GM18951 (cell line): ENCODE measurements at regions not wholly inside any gene's neighbourhood (a gene's known extent, or its start where the extent isn't known, plus 50 kb on each side); places are given as distances from the start of the nearest gene placed in this dataset.

Experiments
- POLR2A ChIP-seq: IDR thresholded peaks from 4 replicates; pipeline ENCODE4 v1.6.1; 2011; ENCODE audit warnings: mild to moderate bottlenecking; ENCODE audit not compliant: insufficient read length, insufficient read depth; ENCODE audit errors: extremely low read depth
- in situ Hi-C: fragments of 300-500 bp; cut with MboI; formaldehyde crosslinking; loops from one replicate; pipeline ENCODE4 v1.12.0; 2022; ENCODE audit warnings: low sequenced_read_pairs, mixed read lengths, inconsistent platforms; ENCODE audit not compliant: unreplicated experiment

GRCh38 chr4:58760737-58761136, 1650.6 kb upstream of the IGFBP7 start:
- in situ Hi-C loops, result no loop called here
- no peak for TF ChIP-seq POLR2A

GRCh38 chr4:58760100-58760499, 1649.9 kb upstream of the IGFBP7 start:
- TF ChIP-seq POLR2A, result no peak
- in situ Hi-C loops, result no loop called here

- TF ChIP-seq POLR2A, result no peak
- in situ Hi-C loops, result no loop called here
These were observed 1639.0 kb upstream of the IGFBP7 start for GRCh38 chr4:58749206-58749605.

- in situ Hi-C loops, result no loop called here
- no peak for TF ChIP-seq POLR2A
These were observed 1630.7 kb upstream of the IGFBP7 start for GRCh38 chr4:58740897-58741296.

- TF ChIP-seq POLR2A, result no peak
- in situ Hi-C loops, result no loop called here
These were observed 1629.1 kb upstream of the IGFBP7 start for GRCh38 chr4:58739275-58739674.

- TF ChIP-seq POLR2A, result no peak
- in situ Hi-C loops, result no loop called here
These were observed 1628.2 kb upstream of the IGFBP7 start for GRCh38 chr4:58738375-58738774.

- in situ Hi-C loops, result no loop called here
These were observed 1624.0 kb upstream of the IGFBP7 start for GRCh38 chr4:58734030-58734674.

GRCh38 chr4:58732973-58733372, 1622.8 kb upstream of the IGFBP7 start:
- TF ChIP-seq POLR2A, result no peak
- in situ Hi-C loops, result no loop called here

More at GRCh38 chr4:58734030-58734674, 1624.0 kb upstream of the IGFBP7 start:
- TF ChIP-seq POLR2A, result no peak

GRCh38 chr4:58723954-58724353, 1613.8 kb upstream of the IGFBP7 start:
- TF ChIP-seq POLR2A, result no peak
- in situ Hi-C loops, result no loop called here

GRCh38 chr4:58711039-58711438, 1600.9 kb upstream of the IGFBP7 start:
- TF ChIP-seq POLR2A, result no peak
- in situ Hi-C loops, result no loop called here

- no peak for TF ChIP-seq POLR2A
- in situ Hi-C loops, result no loop called here
These were observed 1578.4 kb upstream of the IGFBP7 start for GRCh38 chr4:58688568-58688967.

- in situ Hi-C loops, result no loop called here
- TF ChIP-seq POLR2A, result no peak
These were observed 1569.7 kb upstream of the IGFBP7 start for GRCh38 chr4:58679886-58680285.

GRCh38 chr4:58679051-58679450, 1568.9 kb upstream of the IGFBP7 start:
- in situ Hi-C loops, result no loop called here
- TF ChIP-seq POLR2A, result no peak

- in situ Hi-C loops, result no loop called here
- no peak for TF ChIP-seq POLR2A
These were observed 1559.6 kb upstream of the IGFBP7 start for GRCh38 chr4:58669783-58670182.

- no peak for TF ChIP-seq POLR2A
- in situ Hi-C loops, result no loop called here
These were observed 1555.5 kb upstream of the IGFBP7 start for GRCh38 chr4:58665649-58666048.
